HepG2 (cell line): ENCODE measurements at regions not wholly inside any gene's neighbourhood (a gene's known extent, or its start where the extent isn't known, plus 50 kb on each side); places are given as distances from the start of the nearest gene placed in this dataset.

ENCODE experiments used
- ATAC-seq: fragments of 200-7000 bp; cut with Tn5 transposase; 3 replicates; pipeline ENCODE4 v1.9.1; 2020; ENCODE audit warnings: mild to moderate bottlenecking, moderate library complexity
- BruUV-seq: library from RNA; stranded (reverse); fragments of 400-500 nt; replicated peaks from 2 replicates; lab custom pipeline; 2021; lab: Mats Ljungman, UMichigan
- CTCF ChIA-PET: fragments of 300-600 bp; formaldehyde crosslinking; extraction: SDS; loops from one replicate; lab custom pipeline; 2021; ENCODE audit warnings: low total read pairs, inconsistent platforms, low intra/inter-chr PET ratio; lab: Yijun Ruan, JAX
- POLR2A ChIA-PET: fragments of 350-600 bp; sonication (Branson Sonifier 250); formaldehyde crosslinking; loops from one replicate; lab custom pipeline; 2020; ENCODE audit warnings: antibody characterized with exemption, inconsistent platforms; lab: Yijun Ruan, JAX
- DNase-seq: peaks from one replicate; pipeline ENCODE4 v3.0.0-alpha.2; 2015; ENCODE audit warnings: low spot score
- FAIRE-seq: peaks from 3 replicates; lab custom pipeline; 2011; peaks lifted over from hg19 to GRCh38; lab: Jason Lieb, UNC
- H2AFZ ChIP-seq: one replicate; pipeline ENCODE4 v1.6.1; 2011; ENCODE audit warnings: low read length, inconsistent platforms
- H3K27ac ChIP-seq: fragments of 300-600 bp; 3 replicates; pipeline ENCODE4 v1.8.0; 2011; ENCODE audit warnings: mixed run types, mild to moderate bottlenecking, mixed read lengths, low read length, inconsistent platforms; ENCODE audit not compliant: insufficient read depth; ENCODE audit errors: extremely low read length
- H3K27me3 ChIP-seq, 2 experiments: fragments of 200-600 bp in 1 of 2; 2 replicates in 1 of 2; 3 replicates in 1 of 2; pipeline versions ENCODE4 v1.6.0 to v1.8.0; 2011; ENCODE audit warnings: low read length in 2 of 2, mild to moderate bottlenecking in 2 of 2, moderate library complexity in 2 of 2, inconsistent platforms in 1 of 2; ENCODE audit not compliant: insufficient read depth in 2 of 2, control insufficient read depth in 1 of 2
- H3K36me3 ChIP-seq, 2 experiments: fragments of 200-600 bp in 1 of 2; replicated peaks in 1 of 2; 2 replicates in 1 of 2; 3 replicates in 1 of 2; pipeline versions ENCODE4 v1.5.1 to v1.8.0; 2011; ENCODE audit warnings: low read length in 2 of 2, inconsistent platforms in 1 of 2; ENCODE audit not compliant: insufficient read depth in 2 of 2, control insufficient read depth in 1 of 2
- H3K4me1 ChIP-seq: 2 replicates; pipeline ENCODE4 v1.5.1; 2012; ENCODE audit warnings: low read length, inconsistent platforms; ENCODE audit not compliant: insufficient read depth
- H3K4me2 ChIP-seq: 2 replicates; pipeline ENCODE4 v1.6.0; 2011; ENCODE audit warnings: low read depth, low read length, inconsistent platforms
- H3K4me3 ChIP-seq, 3 experiments: fragments of 200-600 bp in 1 of 3; sonication (generic), shearing (Covaris generic) in 1 of 3; replicated peaks in 1 of 3; 2 replicates each; pipeline ENCODE4 v1.5.1; 2011 to 2016; ENCODE audit warnings: low read length in 3 of 3, inconsistent platforms in 2 of 3, low read depth in 2 of 3, mild to moderate bottlenecking in 2 of 3, control low read depth in 1 of 3, mixed read lengths in 1 of 3; ENCODE audit not compliant: insufficient read depth in 1 of 3
- H3K79me2 ChIP-seq: one replicate; pipeline ENCODE4 v1.6.1; 2011; ENCODE audit warnings: low read length, inconsistent platforms; ENCODE audit not compliant: insufficient read depth
- H3K9ac ChIP-seq: 2 replicates; pipeline ENCODE4 v1.6.0; 2011; ENCODE audit warnings: mild to moderate bottlenecking, low read depth, low read length, inconsistent platforms; ENCODE audit not compliant: insufficient read depth
- H3K9me3 ChIP-seq: 2 replicates; pipeline ENCODE4 v1.5.1; 2012; ENCODE audit warnings: mild to moderate bottlenecking, low read length
- H4K20me1 ChIP-seq: 2 replicates; pipeline ENCODE4 v1.6.0; 2011; ENCODE audit warnings: inconsistent platforms, mild to moderate bottlenecking, low read length, moderate library complexity; ENCODE audit not compliant: insufficient read depth
- DBP ChIP-seq: sonication (generic); formaldehyde crosslinking; IDR thresholded peaks from 2 replicates; pipeline ENCODE4 v1.4.0; 2020; ENCODE audit warnings: missing genetic modification reagents; ENCODE audit errors: not compliant biosample characterization
- ELF1 ChIP-seq: sonication (generic); formaldehyde crosslinking; IDR thresholded peaks from 2 replicates; pipeline ENCODE4 v1.4.0; 2020; ENCODE audit warnings: missing genetic modification reagents
- FOXP1 ChIP-seq, 2 experiments: fragments of 450-650 bp in 1 of 2; IDR thresholded peaks; 2 replicates each; pipeline ENCODE4 v1.6.1; 2017 to 2018; ENCODE audit warnings: antibody characterized with exemption in 1 of 2
- FOXP4 ChIP-seq: sonication (generic); formaldehyde crosslinking; IDR thresholded peaks from 2 replicates; pipeline ENCODE4 v1.4.0; 2020; ENCODE audit warnings: missing genetic modification reagents
- ISX ChIP-seq: sonication (generic); formaldehyde crosslinking; conservative IDR thresholded peaks from 2 replicates; pipeline ENCODE4 v1.5.0; 2020; ENCODE audit warnings: missing genetic modification reagents
- MXD1 ChIP-seq: sonication (generic); formaldehyde crosslinking; IDR thresholded peaks from 2 replicates; pipeline ENCODE4 v1.4.0; 2020; ENCODE audit warnings: mild to moderate bottlenecking, missing genetic modification reagents
- REPIN1 ChIP-seq: sonication (generic); formaldehyde crosslinking; IDR thresholded peaks from 2 replicates; pipeline ENCODE4 v1.8.0; 2022; ENCODE audit warnings: missing genetic modification reagents, low read depth, mild to moderate bottlenecking, borderline replicate concordance
- STAT5B ChIP-seq: sonication (generic); formaldehyde crosslinking; IDR thresholded peaks from 2 replicates; pipeline ENCODE4 v1.4.0; 2020; ENCODE audit warnings: missing genetic modification reagents
- ZBTB1 ChIP-seq: sonication (generic); formaldehyde crosslinking; IDR thresholded peaks from 2 replicates; pipeline ENCODE4 v1.4.0; 2020; ENCODE audit warnings: missing genetic modification reagents, borderline replicate concordance
- ZFP36L2 ChIP-seq: sonication (generic); formaldehyde crosslinking; IDR thresholded peaks from 2 replicates; pipeline ENCODE4 v1.4.0; 2020; ENCODE audit warnings: missing genetic modification reagents
- ZNF136 ChIP-seq: sonication (generic); formaldehyde crosslinking; IDR thresholded peaks from 2 replicates; pipeline ENCODE4 v1.8.1; 2022; ENCODE audit warnings: low read depth, mild to moderate bottlenecking, moderate library complexity, missing genetic modification reagents
- ZNF431 ChIP-seq: sonication (generic); formaldehyde crosslinking; IDR thresholded peaks from 2 replicates; pipeline ENCODE4 v1.9.0; 2022; ENCODE audit warnings: missing genetic modification reagents, low read depth, mild to moderate bottlenecking, borderline replicate concordance
- ZNF550 ChIP-seq: sonication (generic); formaldehyde crosslinking; IDR thresholded peaks from 2 replicates; pipeline ENCODE4 v1.4.0; 2020; ENCODE audit warnings: mild to moderate bottlenecking, missing genetic modification reagents, borderline replicate concordance
- ZNF773 ChIP-seq: sonication (generic); formaldehyde crosslinking; IDR thresholded peaks from 2 replicates; pipeline ENCODE4 v1.4.0; 2020; ENCODE audit warnings: missing genetic modification reagents, borderline replicate concordance
- ZSCAN20 ChIP-seq: sonication (generic); formaldehyde crosslinking; IDR thresholded peaks from 2 replicates; pipeline ENCODE4 v1.4.0; 2020; ENCODE audit warnings: missing genetic modification reagents, mild to moderate bottlenecking, borderline replicate concordance
- WGBS: methylation state at CpG from one replicate; pipeline ENCODE4 v1.1.6; 2017; ENCODE audit warnings: low lambda C conversion rate; 5-methylcytosine and 5-hydroxymethylcytosine counted together
- in situ Hi-C: cut with HindIII; loops from 2 replicates; pipeline ENCODE4 v1.10.0; 2017; ENCODE audit warnings: low pct_unique_long_range_greater_than_20kb; ENCODE audit not compliant: extremely low pct_ligation_motif_present
- intact Hi-C: fragments of 100-400 bp; cut with micrococcal nuclease; formaldehyde crosslinking; loops from one replicate; pipeline ENCODE4 v1.10.0; 2022; ENCODE audit not compliant: unreplicated experiment

GRCh38 chr13:67353941-67354340 is 123.8 kb upstream of the PCDH9 start:
- ChIA-PET POLR2A (no interaction called here), CTCF (no interaction called here)
- H3K9me3 ChIP-seq = no peaks in the 10 kb centered on the region
- no peaks in the 10 kb centered on the region for H3K36me3 ChIP-seq
- DNase-seq (no peak), FAIRE-seq (no peak), ATAC-seq (no peak)
- in situ Hi-C loops (no loop called here), intact Hi-C loops (no loop called here)
- H3K4me3 ChIP-seq = no peak overlapping the region
- no peak overlapping the region for H3K27ac ChIP-seq
- no peaks in the 10 kb centered on the region for H3K79me2 ChIP-seq
- H3K9ac ChIP-seq = no peak overlapping the region
- H4K20me1 ChIP-seq = no peaks in the 10 kb centered on the region
- 4% methylated on average over 2 of the region's 2 CpGs for WGBS
- H3K4me1 ChIP-seq = no peaks in the 10 kb centered on the region
- BruUV-seq = no TSS peak
- H3K4me2 ChIP-seq = no peak overlapping the region
- no peaks in the 10 kb centered on the region for H3K27me3 ChIP-seq
- no peak for TF ChIP-seq ZNF773
- TF ChIP-seq ISX = no peak
- TF ChIP-seq ZSCAN20 (CRISPR knock-in tag) = no peak
- H2AFZ ChIP-seq = no peak overlapping the region

- BruUV-seq = no TSS peak
- ATAC-seq (no peak), DNase-seq (no peak), FAIRE-seq (no peak)
- H3K27ac ChIP-seq = no peak overlapping the region
- no peak overlapping the region for H3K9ac ChIP-seq
- H3K36me3 ChIP-seq = no peaks in the 10 kb centered on the region
- intact Hi-C loops = no loop called here
- no peaks in the 10 kb centered on the region for H3K4me1 ChIP-seq
- in situ Hi-C loops = no loop called here
- ChIA-PET CTCF (no interaction called here), POLR2A (no interaction called here)
- TF ChIP-seq STAT5B (no peak), ZBTB1 (CRISPR knock-in tag) (no peak), FOXP4 (no peak), ZNF431 (CRISPR knock-in tag) (no peak), ELF1 (CRISPR knock-in tag) (no peak), MXD1 (CRISPR knock-in tag) (no peak), ZNF550 (CRISPR knock-in tag) (no peak), DBP (CRISPR knock-in tag) (no peak), ZNF136 (CRISPR knock-in tag) (no peak), FOXP1 (IDR thresholded peaks at IDR 0.05) (no peak), FOXP1 (CRISPR knock-in tag; IDR thresholded peaks at IDR 0.05) (no peak), ZFP36L2 (no peak), REPIN1 (CRISPR knock-in tag) (no peak)
- WGBS = 0% methylated on average over 1 of the region's 1 CpG
- H3K27me3 ChIP-seq = no peaks in the 10 kb centered on the region
- H3K79me2 ChIP-seq = no peaks in the 10 kb centered on the region
- no peak overlapping the region for H3K4me3 ChIP-seq
- no peak overlapping the region for H2AFZ ChIP-seq
- H4K20me1 ChIP-seq = no peaks in the 10 kb centered on the region
- H3K4me2 ChIP-seq = no peak overlapping the region
- no peaks in the 10 kb centered on the region for H3K9me3 ChIP-seq
These were observed 122.9 kb upstream of the PCDH9 start for GRCh38 chr13:67353031-67353430.
